ENCODE measurements at regions not wholly inside any gene's neighbourhood (a gene's known extent, or its start where the extent isn't known, plus 50 kb on each side); places are given as distances from the start of the nearest gene placed in this dataset.

DNA sequence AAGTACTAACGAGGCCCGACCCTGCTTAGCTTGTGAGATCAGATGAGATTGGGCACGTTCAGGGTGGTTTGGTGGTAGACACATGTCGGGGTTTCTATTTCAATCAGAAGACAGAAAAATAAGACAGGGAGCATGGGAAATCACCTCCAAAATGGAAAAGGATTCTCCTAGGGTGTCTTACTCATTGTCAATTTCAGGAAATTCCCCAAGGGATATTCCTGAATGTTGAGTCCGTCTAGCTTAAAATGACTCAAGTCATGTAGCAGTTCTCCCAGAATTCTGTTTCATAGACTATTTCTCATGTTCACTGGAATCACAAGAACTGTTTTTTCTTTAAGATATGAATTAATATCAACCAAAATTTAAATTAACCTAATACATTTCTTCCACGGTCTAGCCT is 380.1 kb downstream of the EFNB2 start:
- intact Hi-C loops (cut with DNase I), result no loop called here
- no peak for DNase-seq

DNA sequence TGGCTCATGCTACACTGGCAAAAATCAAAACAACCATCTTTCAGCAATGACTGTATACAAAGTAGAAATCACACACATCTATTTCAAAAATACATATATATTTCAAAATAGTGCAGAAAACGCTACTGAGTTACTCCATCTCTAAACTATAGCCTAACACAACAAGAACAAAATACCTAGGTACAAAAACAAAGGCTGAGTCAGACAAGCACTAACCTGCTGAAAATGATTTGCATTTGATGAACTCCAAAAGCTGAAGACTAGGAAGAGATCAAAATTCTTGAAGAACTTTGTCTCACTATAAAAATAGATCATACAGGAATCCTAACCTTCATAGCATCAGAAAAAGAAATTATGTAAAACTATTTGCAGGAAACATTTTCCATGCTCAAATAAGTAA is 381.6 kb downstream of the EFNB2 start:
- no peak for DNase-seq
- intact Hi-C loops (cut with DNase I), result no loop called here

DNA sequence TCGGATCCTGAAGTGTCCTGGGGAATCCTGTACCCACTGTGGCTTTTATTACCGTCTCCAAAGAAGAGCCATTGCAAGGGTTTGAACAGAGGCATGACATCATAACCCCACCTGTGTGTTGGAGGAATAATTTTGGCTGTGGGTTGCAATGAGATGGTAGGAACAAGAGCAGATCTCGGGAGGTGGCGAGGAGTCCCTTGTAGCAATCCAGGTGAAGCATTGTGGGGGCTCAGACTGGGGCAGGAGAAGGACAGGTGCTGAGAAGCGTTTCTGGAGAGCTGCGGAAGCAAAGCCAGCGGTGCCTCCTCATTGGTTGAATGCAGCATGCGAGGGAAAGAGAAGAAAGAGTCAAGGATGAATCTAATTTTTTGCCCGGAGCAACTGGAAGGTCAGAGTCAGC is 382.4 kb downstream of the EFNB2 start:
- intact Hi-C loops (cut with DNase I), result no loop called here
- DNase-seq, result peak in 29 of 42 donors; percentile 8 to 78 (median 31)

DNA sequence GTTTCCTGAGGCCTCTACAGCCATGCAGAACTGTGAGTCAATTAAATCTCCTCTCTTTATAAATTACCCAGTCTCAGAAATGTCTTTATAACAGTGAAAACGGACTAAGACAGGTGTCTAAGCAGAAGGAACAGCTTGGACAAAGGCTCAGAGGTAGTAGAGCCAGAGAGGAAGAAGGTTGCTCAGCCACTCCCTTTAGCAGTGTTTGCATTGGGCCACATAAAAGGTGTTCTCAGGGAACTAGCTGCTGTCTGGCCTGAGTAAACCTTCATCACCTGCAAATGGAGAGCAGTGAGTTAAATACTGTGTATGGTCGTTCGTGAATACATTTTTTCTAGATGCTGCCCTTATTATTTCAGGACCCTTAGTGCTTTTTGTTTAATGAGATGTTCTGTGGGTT is 383.4 kb downstream of the EFNB2 start:
- DNase-seq, result no peak
- intact Hi-C loops (cut with DNase I), result no loop called here

DNA sequence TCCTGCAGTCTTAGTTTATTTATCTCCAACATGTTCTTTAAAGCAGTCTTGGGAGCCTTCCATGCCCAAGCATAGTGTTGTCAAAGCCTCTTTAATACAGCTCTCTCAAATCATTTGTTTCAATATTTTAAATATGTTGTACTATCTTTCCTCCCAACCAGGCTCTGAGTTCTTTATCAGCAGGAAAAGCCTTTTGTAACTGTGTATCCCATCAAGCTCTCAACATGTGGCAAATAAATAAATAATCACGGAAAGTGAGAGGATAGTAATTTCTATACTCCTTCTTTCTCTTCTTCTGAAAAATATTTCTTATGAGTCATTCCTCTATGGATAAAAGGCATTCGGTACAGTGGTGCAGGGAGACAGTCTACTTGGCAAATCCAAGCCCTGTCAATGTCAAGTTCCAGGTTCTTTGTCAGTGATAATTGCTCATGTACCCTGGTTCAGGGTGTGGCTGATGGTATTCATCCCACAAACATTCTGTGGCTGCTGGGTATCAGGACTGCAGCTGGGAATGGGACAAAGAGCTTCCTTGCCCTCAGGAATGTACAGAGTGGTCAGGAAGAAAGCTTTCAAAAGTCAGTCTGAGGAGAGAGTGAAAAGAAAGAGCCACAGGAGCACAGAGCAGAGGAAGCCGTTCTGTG is 384.3 kb downstream of the EFNB2 start:
- intact Hi-C loops (cut with DNase I), result no loop called here
- peak in 13 of 42 donors; percentile 16 to 71 (median 40) for DNase-seq

DNA sequence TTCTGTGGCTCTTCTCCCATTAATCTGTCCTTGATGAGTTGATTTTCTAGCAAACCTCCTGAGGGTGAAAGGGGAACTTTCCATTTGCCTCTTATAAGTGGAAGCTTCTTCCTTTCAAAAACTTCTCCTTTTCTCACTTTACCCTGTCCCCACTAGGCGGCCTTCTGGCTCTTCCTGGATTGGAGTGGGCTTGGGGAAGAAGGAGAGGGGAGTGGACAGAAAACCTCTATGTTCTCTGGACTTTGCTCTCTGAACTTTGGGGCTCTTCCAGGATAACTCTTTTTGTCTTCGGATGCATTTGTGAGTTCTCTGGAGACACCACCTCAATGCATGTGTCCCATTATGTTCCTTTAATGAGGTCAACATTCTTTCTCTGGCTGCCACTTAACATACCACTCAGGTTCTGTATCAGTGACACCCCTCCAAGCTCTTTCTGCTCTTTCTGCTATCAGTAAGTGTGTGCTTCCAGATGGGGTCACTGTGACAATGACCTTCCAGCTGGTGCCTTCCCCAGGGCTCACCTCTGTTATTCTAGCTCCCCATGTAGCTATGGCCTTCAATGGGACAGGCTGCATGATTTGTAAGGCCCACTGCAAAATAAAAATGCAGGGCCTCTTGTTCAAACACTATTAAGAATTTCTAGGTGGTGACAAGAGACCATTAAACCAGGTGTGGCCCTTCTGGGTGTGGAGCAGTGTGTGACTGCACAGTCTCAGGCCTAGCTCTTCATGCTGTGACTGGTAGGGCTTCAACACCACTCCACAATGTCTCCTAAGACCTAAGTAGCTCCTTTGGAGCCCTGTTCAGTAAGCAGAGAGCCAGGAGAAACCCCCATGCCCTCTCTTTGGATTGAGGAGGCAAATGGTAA is 389.2 kb downstream of the EFNB2 start:
- intact Hi-C loops (cut with DNase I), result no loop called here
- no peak for DNase-seq

DNA sequence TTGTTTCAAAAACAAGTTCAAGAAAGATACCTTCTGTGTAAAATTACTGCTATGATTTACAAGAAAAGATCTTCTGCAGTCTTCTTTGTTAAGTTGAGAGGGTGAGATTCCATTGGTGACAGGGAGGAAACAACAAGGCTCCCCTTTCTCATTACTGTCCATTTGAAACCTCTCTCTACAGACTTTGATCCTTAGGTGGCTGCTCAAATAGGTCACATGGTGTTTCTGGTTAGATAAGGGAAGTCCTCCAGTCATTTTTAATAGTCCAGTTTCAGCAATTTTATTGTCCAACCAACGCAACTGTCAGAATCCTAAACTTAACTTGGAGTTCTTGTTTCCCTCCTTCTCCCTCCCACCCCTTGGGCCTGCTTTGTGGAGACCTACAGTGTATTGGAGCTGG is 390.4 kb downstream of the EFNB2 start:
- intact Hi-C loops (cut with DNase I), result no loop called here
- no peak for DNase-seq

DNA sequence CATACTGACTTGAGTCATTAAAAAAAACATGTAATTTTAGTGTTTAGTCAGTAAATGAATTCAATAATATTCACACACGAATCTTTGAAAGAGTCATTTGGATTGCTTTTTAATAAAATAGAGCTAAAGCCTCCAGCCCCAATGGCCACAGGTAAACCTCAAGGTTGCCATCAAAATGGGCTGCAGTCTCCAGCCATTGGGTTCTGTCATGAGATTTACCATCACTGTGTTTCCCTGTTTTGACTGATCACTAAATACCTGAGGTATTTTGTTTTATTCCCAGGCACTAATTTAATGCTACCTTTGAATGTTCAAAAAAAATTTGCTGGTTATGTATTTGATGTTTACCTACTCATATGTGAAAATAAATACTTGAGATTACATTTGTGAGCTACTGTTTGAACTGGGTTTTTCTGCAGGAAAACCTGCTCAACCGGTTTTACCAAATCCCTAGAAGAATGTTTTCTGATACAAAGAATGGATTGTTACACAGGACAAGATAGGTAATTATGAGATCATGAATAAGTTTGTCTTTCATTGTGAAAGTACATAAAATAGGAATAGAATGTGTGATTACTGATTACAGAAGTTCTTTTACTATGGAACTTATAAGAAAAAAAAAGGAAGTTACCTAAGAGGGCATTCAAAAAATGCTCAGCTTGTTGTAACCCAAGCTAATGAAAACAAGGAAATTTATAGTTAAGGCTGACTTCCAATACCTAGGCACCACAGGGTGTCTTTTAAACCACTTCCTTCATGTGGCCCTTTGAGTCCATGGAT is 391.3 kb downstream of the EFNB2 start:
- intact Hi-C loops (cut with DNase I), result no loop called here
- DNase-seq, result no peak

DNA sequence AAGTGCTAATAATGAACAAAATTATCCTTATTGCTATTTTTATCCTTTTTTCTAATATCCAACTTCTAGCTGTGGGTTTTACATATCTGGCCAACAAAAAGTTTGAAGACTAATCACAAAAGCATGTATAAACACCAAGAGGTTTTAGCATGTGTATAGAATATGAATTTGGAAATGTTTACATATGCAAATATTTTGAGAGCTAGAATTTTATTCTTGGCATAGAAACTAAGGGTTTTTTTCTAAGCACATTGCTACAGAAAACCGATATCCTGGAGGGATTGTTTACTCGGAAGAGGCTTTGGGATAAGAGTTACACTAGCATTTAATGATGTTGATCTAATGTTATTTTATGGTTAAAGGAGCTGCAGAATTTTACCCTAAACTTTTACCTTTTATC is 392.1 kb downstream of the EFNB2 start:
- DNase-seq, result no peak
- intact Hi-C loops (cut with DNase I), result no loop called here

DNA sequence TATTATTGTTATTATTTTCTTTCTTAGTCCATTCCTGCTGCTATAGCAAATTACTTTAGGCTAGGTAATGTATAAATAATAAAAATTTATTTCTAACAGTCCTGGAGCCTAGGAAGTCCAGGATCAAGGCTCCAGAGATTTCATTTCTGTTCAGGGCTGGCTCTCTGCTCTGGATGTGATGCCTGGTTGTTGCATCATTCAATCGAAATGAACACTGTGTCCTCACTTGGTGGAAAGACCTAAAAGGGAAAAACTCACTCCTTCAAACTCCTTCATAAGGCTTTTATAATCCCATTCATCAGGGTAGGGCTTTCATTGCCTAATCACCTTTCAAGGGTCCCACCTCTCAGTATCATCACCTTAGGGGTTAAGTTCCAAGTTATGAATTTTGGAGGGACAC is 395.0 kb downstream of the EFNB2 start:
- DNase-seq, result no peak
- intact Hi-C loops (cut with DNase I), result no loop called here

DNA sequence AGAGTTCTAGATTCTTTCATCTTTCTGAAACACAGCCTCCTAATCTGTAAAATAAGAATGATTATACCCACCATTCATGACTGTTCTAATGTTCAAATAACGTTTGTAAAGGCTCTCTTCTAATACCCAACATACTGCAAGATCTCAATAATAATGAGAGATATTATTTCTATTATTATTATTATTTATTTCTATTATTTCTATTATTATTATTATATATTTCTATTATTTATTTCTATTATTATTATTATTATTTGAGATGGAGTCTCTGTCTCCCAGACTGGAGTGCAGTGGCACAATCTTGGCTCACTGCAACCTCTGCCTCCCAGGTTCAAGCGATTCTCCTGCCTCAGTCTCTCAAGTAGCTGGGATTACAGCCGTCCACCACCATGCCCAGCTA is 395.5 kb downstream of the EFNB2 start:
- intact Hi-C loops (cut with DNase I), result no loop called here
- no peak for DNase-seq

DNA sequence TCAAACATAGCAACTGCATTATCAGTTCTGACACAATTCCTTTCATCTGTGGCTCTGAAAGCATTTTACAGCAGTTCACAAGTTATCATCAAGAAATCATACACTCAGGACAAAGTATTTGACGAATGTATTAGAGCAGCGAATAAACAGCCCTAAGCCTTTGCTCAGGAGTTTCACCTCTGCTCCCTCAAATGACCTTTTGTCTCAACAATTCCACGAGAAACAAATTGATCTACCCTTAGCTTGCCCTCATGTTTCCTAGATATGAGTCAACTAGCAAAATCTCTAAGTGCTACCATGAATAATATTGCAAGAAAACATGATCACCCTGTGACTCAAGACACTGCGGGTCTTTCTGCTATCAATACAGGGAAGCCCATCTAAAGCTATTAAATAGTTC is 396.1 kb downstream of the EFNB2 start:
- intact Hi-C loops (cut with DNase I), result no loop called here
- DNase-seq, result no peak

DNA sequence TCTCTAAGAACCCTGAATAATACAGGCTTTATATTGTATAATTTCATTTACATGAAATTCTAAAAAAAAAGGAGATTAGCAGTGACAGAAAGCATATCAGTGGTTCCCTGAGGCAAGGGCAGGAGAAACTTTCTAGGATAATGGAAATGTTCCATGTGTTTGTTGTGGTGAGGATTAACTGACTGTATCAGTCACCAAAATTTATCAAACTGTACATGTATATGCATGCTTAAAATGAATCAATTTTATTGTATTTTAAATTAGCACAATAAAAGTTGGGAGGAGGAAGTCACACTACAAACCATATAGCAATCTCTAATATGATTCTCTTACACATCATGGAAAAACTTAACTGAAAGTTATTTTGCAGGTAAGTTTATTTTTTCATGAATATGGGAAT is 396.8 kb downstream of the EFNB2 start:
- intact Hi-C loops (cut with DNase I), result no loop called here
- no peak for DNase-seq

DNA sequence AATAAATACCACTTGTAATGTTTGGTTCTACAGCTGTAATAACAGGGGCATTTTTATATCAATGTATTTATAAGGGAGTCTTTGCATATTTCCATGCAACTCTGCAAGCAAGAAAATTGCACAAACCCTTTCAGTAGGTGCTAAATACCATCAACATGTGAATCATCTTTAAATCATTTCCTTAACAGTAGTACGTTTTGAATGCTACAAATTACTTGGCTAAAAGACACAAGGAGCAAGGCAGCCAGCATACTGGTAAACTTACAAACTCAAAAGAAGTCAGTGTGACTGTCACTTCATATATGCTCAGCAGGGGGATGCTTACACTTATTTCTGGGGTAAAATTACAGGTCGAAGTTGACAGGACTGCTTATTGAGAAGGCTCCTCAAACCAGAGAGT is 402.4 kb downstream of the EFNB2 start:
- DNase-seq, result no peak
- intact Hi-C loops (cut with DNase I), result no loop called here

DNA sequence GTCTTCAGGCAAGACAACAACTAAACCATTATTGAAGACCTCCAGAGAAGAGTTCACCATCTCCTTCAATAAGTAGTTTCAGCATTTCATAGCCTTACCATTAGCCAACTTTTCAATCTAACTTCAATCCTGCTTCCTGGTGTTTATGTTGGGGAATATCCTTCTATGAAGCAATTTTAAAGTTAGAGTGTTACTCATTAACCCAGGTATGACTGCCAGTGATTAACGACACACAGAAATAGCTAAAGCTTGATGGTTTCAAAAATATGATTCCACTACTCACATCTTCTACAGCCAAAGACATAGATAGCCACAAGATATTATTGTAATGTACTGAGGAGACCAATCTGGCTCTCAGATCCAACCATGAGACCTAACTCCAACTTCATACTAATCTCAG is 403.2 kb downstream of the EFNB2 start:
- DNase-seq, result no peak
- intact Hi-C loops (cut with DNase I), result no loop called here

DNA sequence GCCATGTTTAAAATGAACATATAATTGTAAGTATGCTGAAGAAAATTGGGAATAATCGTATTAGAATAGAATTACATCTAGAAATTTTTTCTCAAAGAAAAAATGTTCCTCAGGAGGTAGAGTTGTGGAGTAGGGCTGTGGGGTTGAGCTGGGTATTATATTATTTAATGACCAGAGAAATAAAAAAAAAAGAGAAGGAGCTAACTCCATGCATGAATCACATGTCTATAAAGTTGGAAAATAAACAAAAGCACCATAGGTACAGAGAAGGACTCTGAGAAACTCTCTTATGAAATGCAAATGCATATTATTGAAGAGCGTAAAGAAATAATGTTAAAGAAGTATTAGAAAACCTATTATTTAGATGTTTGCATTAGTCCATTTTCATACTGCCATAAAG is 405.5 kb downstream of the EFNB2 start:
- intact Hi-C loops (cut with DNase I), result no loop called here
- no peak for DNase-seq

DNA sequence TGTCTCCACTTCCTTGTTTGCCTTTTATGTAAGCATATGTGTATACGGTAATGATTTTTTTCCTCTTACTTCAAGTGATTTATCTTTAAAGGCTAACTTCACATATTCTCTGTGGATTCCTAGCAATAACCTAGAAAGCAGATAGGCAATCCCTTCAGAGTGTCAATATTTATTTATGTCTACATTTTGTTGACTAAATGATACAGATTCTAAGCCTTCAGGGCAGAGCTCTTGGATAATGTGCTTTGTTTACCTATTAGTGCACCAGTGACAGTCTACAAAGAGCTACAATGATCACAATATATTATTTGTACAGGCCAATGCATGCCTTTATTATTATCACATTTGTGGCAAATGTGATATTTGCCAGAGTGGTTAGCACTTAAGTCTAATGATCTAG is 406.2 kb downstream of the EFNB2 start:
- no peak for DNase-seq
- intact Hi-C loops (cut with DNase I), result no loop called here

DNA sequence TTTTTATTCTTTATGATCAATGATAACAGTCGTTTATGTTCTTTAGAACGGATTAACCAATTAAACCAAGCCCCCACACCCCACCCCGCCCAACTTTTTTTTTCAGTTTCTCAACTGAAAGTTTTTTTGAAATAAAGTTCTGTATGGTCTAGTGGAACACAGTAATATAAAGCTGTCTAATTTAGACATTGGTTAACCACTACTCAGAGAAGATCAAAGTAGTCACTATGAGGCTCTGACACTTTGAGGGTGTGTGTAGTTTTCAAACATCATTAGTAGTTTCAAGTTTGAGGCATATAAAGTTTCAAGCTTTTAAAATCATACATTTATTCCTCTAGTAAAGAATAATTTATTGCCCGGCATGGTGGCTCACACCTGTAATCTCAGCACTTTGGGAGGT is 413.2 kb downstream of the EFNB2 start:
- intact Hi-C loops (cut with DNase I), result no loop called here
- DNase-seq, result no peak

DNA sequence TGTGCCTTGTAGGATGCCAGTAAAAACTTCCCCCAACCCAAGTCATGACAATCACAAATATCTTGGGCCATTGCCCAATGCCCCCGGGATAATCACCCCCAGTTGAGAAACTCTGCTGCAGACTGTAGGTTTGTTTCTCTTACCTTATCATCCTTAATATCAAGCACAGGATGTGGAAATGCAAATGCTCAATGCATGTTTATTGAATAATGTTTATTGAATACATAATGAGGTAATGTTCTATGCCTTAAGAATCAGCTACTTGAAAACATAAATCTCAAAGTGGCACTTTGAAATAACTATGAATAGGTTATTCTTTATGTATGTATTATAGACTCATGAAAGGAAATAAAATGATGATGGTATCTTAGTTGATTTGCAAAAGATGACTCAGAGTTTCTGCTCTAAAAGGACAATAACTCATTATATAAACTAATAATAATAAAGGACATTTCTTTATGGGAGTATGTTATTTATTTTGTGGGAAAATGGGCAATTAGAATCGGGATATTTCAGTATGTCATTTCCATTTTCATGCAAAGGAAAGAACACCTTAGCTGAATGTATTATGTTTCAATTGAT is 414.2 kb downstream of the EFNB2 start:
- intact Hi-C loops (cut with DNase I), result no loop called here
- DNase-seq, result no peak

DNA sequence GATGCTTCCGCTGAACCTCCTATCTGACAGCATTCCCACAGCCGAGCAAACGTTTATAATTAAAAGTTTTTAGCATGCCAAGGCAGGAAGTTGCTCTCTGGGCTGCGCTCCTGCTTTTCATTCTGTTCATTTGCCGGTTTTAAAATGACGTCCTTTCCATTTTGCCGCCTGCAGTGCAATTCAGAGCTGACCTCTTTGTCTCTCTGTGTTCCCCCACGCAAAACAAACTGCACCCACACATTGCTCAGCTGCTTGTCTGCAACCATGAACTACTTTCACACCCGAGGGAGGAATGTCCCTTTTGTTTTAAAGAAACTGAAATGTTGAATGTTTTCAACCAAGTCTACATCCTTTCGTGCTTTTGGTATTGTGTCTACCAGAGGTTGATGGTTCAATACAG is 416.5 kb downstream of the EFNB2 start:
- intact Hi-C loops (cut with DNase I), result no loop called here
- DNase-seq, result peak in 3 of 42 donors; percentile 13 to 34 (median 23)
